ENCODE measurements at regions not wholly inside any gene's neighbourhood (a gene's known extent, or its start where the extent isn't known, plus 50 kb on each side); places are given as distances from the start of the nearest gene placed in this dataset.

DNA sequence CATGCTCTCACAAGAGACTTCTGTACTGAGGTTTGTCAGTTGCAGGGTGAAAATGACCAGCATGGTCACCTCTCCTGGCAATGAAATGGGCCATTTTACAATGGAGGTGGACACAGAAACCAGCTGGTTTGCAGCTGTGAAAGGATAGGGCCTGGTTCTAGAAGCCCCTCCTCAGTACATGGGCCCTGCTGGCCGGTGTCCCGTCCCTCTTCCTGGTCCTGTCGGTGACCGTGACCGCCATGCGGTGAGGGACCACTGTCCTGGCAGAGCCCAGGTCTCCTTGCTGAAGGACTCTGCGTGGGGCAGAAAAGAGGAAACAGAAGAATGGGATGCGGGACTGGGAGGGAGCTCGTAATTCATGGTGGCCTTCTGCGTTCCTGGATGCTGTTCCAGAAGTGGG, 76.0 kb upstream of the ZNF423 start:
- Mint-ChIP-seq H3K9me3 (peaks cover 0 to 3% of the 10 kb centered on the region in 2 experiments; a peak in 1 of 5 replicates), H3K4me1 (peaks cover 7 to 10% of the 10 kb centered on the region in 2 experiments), H3K27me3 (ENCODE audit: low read depth) (peaks cover 16% of the 10 kb centered on the region), H3K27ac (no peak overlapping the region), H3K36me3 (ENCODE audit: insufficient read depth in 1 of 3, low read depth in 3 of 3) (no peaks in the 10 kb centered on the region), H3K4me3 (no peak overlapping the region)
- Histone ChIP-seq H4K5ac (ENCODE audit: insufficient read length, low read depth, low read length) (no peak overlapping the region), H3K79me2 (ENCODE audit: insufficient read depth, low read length) (no peaks in the 10 kb centered on the region), H3K56ac (ENCODE audit: insufficient read length, low read depth, low read length) (no peak overlapping the region), H3K9ac (ENCODE audit: extremely low read depth, insufficient read length, low read length) (no peak overlapping the region), H3K18ac (ENCODE audit: insufficient read length, low read depth, low read length) (no peak overlapping the region), H3K14ac (ENCODE audit: insufficient read depth, low read length) (no peak overlapping the region), H4K8ac (replicated peaks; ENCODE audit: insufficient read length, low read depth, low read length) (no peak overlapping the region), H2AFZ (ENCODE audit: low read length) (no peak overlapping the region), H3K23me2 (ENCODE audit: insufficient read length, low read depth, low read length, poor library complexity, severe bottlenecking) (no peaks in the 10 kb centered on the region), H2BK12ac (ENCODE audit: insufficient read length, low read depth, low read length) (no peak overlapping the region), H3K4me1 (ENCODE audit: insufficient read depth, low read length) (no peaks in the 10 kb centered on the region), H3K4ac (ENCODE audit: low read depth, low read length) (no peak overlapping the region), H3K23ac (ENCODE audit: insufficient read length, low read depth, low read length) (no peak overlapping the region), H4K91ac (ENCODE audit: insufficient read length, low read depth, low read length) (no peak overlapping the region), H3K27me3 (ENCODE audit: insufficient read depth, low read length) (no peaks in the 10 kb centered on the region; the same call in 1 of the 2 replicates), H2BK5ac (ENCODE audit: insufficient read length, low read length) (no peak overlapping the region), H2BK20ac (ENCODE audit: low read depth, low read length, poor library complexity, severe bottlenecking) (no peak overlapping the region), H2BK15ac (ENCODE audit: low read depth, low read length) (no peak overlapping the region), H2AK5ac (ENCODE audit: insufficient read length, low read length) (no peak overlapping the region), H3T11ph (ENCODE audit: low read length) (no peak overlapping the region), H3K4me2 (ENCODE audit: insufficient read depth, insufficient read length, low read length) (no peak overlapping the region), H3K9me3 (ENCODE audit: control insufficient read depth, low read depth, low read length) (no peaks in the 10 kb centered on the region), H3K79me1 (ENCODE audit: insufficient read depth, low read depth, low read length, poor library complexity, severe bottlenecking) (no peaks in the 10 kb centered on the region), H2BK120ac (ENCODE audit: low read depth, low read length, poor library complexity, severe bottlenecking) (no peak overlapping the region), H4K20me1 (ENCODE audit: control insufficient read depth, insufficient read depth, insufficient read length) (no peaks in the 10 kb centered on the region), H3K27ac (ENCODE audit: insufficient read length, low read depth, low read length) (no peak overlapping the region)
- WGBS (ENCODE audit: extremely low coverage, insufficient read length, low lambda C conversion rate) = no CpG with 5 or more reads among the region's 10 CpGs
- no peak for TF ChIP-seq CTCF (conservative IDR thresholded peaks at IDR 0.05)
- no peak for DNase-seq

All from H9 (cell line).